BLaER1 treated with 17β-estradiol and CSF1 and Interleukin-3, amounts not matched to agents 10 nM and 100 nM (cell line): ENCODE measurements at regions not wholly inside any gene's neighbourhood (a gene's known extent, or its start where the extent isn't known, plus 50 kb on each side); places are given as distances from the start of the nearest gene placed in this dataset.
"Not testable (repeated sequence)": the region's sequence is repeated elsewhere in the genome, so short reads cannot be mapped to it uniquely, and the experiment has no call there.

Experiments used
- H3K27ac ChIP-seq, 11 experiments: shearing (Covaris generic); formaldehyde crosslinking; 2 replicates each; pipeline ENCODE4 v1.8.1; 2022
- H3K27me3 ChIP-seq, 11 experiments: shearing (Covaris generic); formaldehyde crosslinking; 2 replicates each; pipeline ENCODE4 v1.8.1; 2022
- H3K36me3 ChIP-seq, 11 experiments: shearing (Covaris generic); formaldehyde crosslinking; 2 replicates each; pipeline ENCODE4 v1.8.1; 2022
- H3K4me1 ChIP-seq, 10 experiments: shearing (Covaris generic); formaldehyde crosslinking; 2 replicates each; pipeline ENCODE4 v1.8.1; 2022
- H3K4me2 ChIP-seq, 11 experiments: shearing (Covaris generic); formaldehyde crosslinking; 2 replicates each; pipeline ENCODE4 v1.8.1; 2022
- H3K4me3 ChIP-seq, 10 experiments: shearing (Covaris generic); formaldehyde crosslinking; 2 replicates each; pipeline ENCODE4 v1.8.1; 2022
- H3K9ac ChIP-seq, 11 experiments: shearing (Covaris generic); formaldehyde crosslinking; 2 replicates each; pipeline ENCODE4 v1.8.1; 2022
- H3K9me3 ChIP-seq, 11 experiments: shearing (Covaris generic); formaldehyde crosslinking; replicated peaks in 1 of 11; 2 replicates each; pipeline ENCODE4 v1.8.1; 2022
- H4K20me1 ChIP-seq, 11 experiments: shearing (Covaris generic); formaldehyde crosslinking; 2 replicates each; pipeline ENCODE4 v1.8.1; 2022
- Cebpa-rat ChIP-seq, 11 experiments: shearing (Covaris generic); IDR thresholded peaks; 2 replicates each; pipeline ENCODE4 v1.8.1; 2022

DNA sequence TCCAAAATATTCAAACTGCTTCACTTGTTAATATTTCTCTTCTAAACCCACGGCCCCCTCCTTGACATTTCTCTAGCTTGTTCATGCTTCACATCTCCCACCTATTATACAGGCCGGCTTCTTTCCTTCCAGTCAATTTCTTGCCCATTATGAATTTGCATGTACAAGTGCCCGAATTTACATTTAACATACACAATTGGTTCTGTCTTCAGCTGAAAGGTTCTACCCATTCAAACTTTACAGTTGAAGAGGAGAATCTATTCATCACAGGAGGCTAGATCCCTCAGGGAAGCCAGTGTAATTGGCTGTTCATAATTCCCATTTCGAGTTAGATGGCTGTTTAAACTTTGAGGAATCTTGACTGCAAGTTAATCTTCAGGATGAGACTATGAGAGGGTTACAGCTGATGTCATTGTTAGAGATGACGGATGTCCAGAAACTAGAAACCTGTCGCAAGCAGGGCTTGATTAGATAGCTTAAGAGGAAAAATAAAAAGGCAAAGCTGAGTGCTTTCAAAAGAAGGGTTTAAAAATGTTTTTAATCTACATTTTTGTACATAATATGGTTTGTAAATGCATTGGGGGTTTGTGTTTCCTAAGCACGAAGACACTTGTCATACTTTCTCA lies 157.0 kb downstream of the ADSS2 start:
- no peaks in the 10 kb centered on the region for H4K20me1 ChIP-seq
- H3K27me3 ChIP-seq = no peaks in the 10 kb centered on the region
- H3K4me1 ChIP-seq = peaks cover 18 to 82% (median 41%) of the 10 kb centered on the region in 10 experiments; a peak in 19 of 20 replicates
- H3K27ac ChIP-seq = peak overlapping the region in 1 of 11 experiments; percentile 51; a peak in 1 of 22 replicates
- peak overlapping the region in 1 of 11 experiments; percentile 89; a peak in 2 of 22 replicates for H3K4me2 ChIP-seq
- H3K9ac ChIP-seq = no peak overlapping the region
- TF ChIP-seq Cebpa-rat (IDR thresholded peaks at IDR 0.05) = no peak
- no peak overlapping the region for H3K4me3 ChIP-seq
- no peaks in the 10 kb centered on the region for H3K36me3 ChIP-seq
- peaks cover 0 to 3% (median under 1%) of the 10 kb centered on the region in 11 experiments; a peak in 5 of 22 replicates for H3K9me3 ChIP-seq

DNA sequence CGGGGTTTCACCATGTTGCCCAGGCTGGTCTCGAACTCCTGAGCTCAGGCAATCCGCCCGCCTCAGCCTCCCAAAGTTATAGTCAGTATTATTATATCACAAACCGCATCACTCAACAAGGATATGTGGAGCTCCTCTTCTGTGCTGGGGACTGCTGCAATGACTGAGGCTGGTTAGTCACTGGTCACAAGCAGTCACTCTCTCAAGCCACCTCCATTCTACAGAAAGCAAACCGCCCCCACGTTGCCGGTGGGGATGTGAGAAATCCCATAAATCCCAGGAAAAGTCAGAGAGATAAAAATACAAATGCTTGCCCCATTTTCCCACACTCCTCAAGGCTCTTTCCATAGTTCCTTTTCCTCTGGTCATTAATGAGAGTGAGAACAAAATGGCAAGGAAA lies 155.7 kb downstream of the ADSS2 start:
- Histone ChIP-seq H3K27ac (peak overlapping the region in 5 of 11 experiments; percentile 31 to 77 (median 43); a peak in 9 of 22 replicates), H3K9ac (peak overlapping the region in 2 of 11 experiments; percentile 23 to 53; a peak in 4 of 22 replicates), H3K4me2 (peak overlapping the region in 5 of 11 experiments; percentile 29 to 89 (median 74); a peak in 10 of 22 replicates), H3K27me3 (no peaks in the 10 kb centered on the region), H3K4me1 (peaks cover 19 to 91% (median 42%) of the 10 kb centered on the region in 10 experiments; a peak in 19 of 20 replicates), H3K4me3 (no peak overlapping the region), H4K20me1 (no peaks in the 10 kb centered on the region), H3K9me3 (no peaks in the 10 kb centered on the region), H3K36me3 (no peaks in the 10 kb centered on the region)
- no peak for TF ChIP-seq Cebpa-rat (IDR thresholded peaks at IDR 0.05)

DNA sequence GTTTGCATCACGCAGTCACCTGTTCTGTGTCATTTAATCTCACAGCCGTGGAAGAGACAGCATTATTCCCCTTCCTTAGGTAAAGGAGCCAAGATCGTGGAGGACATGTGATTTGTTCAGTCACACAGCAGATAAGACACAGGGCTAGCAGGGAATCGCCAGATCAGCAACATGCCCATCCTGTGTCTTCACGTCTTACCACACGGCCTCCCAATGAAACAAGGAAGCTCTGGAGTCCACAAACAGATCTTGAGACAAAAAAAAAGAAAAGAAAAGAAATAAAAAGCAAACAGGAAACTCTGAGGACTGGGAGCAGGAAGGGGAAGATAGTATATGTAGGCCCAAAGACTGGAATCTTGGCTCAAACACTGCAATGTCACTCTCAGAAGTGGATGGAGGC lies 155.3 kb downstream of the ADSS2 start:
- H3K4me3 ChIP-seq = no peak overlapping the region
- H3K4me1 ChIP-seq = peaks cover 17 to 91% (median 40%) of the 10 kb centered on the region in 10 experiments; a peak in 19 of 20 replicates
- no peaks in the 10 kb centered on the region for H3K36me3 ChIP-seq
- peak overlapping the region in 5 of 11 experiments; percentile 31 to 77 (median 43); a peak in 9 of 22 replicates for H3K27ac ChIP-seq
- H3K4me2 ChIP-seq = peak overlapping the region in 5 of 11 experiments; percentile 29 to 89 (median 74); a peak in 10 of 22 replicates
- no peaks in the 10 kb centered on the region for H3K9me3 ChIP-seq
- H4K20me1 ChIP-seq = no peaks in the 10 kb centered on the region
- no peaks in the 10 kb centered on the region for H3K27me3 ChIP-seq
- H3K9ac ChIP-seq = peak overlapping the region in 2 of 11 experiments; percentile 23 to 53; a peak in 4 of 22 replicates
- TF ChIP-seq Cebpa-rat (IDR thresholded peaks at IDR 0.05) = no peak

DNA sequence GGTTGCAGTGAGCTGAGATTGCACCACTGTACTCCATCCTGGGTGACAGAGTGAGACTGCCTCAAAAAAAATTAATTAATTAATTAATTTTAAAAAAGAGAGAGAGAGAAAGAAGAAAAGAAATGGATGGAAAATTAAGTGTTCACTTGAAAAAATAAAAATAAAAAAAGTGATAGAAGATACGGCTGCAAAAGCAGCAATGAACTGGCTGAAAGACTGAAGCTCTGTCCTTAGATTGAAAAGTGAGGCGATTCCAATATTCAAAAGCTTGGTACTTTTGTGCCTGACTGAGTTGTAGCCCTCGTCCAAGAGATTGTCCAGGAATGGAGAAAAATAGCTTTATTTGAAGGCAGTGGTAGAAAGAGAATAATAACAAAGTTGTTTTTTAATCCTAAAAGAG lies 154.6 kb downstream of the ADSS2 start:
- peak overlapping the region in 3 of 11 experiments; percentile 74 to 89 (median 86); a peak in 5 of 22 replicates for H3K4me2 ChIP-seq
- H3K4me1 ChIP-seq = peaks cover 20 to 91% (median 42%) of the 10 kb centered on the region in 10 experiments
- H3K27ac ChIP-seq = peak overlapping the region in 5 of 11 experiments; percentile 31 to 77 (median 43); a peak in 6 of 22 replicates
- no peak overlapping the region; a peak in 1 of 22 replicates for H3K9ac ChIP-seq
- no peaks in the 10 kb centered on the region for H4K20me1 ChIP-seq
- no peak for TF ChIP-seq Cebpa-rat (IDR thresholded peaks at IDR 0.05)
- H3K27me3 ChIP-seq = no peaks in the 10 kb centered on the region
- H3K9me3 ChIP-seq = no peaks in the 10 kb centered on the region
- H3K36me3 ChIP-seq = no peaks in the 10 kb centered on the region
- no peak overlapping the region for H3K4me3 ChIP-seq

DNA sequence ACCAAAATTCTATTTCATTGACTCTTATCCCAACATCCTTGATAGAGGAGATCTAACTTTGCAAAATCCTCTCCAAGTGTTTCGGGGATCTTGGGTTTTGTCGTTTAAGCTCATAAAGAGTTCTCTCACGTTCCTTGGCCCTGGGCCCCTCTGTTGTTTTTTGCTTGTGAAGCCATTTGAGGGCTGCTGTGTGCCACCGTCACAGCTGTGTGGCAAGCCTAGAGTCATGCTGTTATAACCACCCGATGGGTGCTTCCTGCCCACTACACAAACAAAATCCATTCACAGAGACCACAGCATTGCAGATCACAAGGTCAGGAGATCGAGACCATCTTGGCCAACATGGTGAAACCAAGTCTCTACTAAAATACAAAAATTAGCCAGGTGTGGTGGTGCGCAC lies 154.1 kb downstream of the ADSS2 start:
- H3K4me1 ChIP-seq = peaks cover 18 to 92% (median 41%) of the 10 kb centered on the region in 10 experiments
- H3K4me2 ChIP-seq = peak overlapping the region in 7 of 11 experiments; percentile 6 to 89 (median 74); a peak in 11 of 22 replicates
- no peaks in the 10 kb centered on the region for H3K9me3 ChIP-seq
- H3K27me3 ChIP-seq = no peaks in the 10 kb centered on the region
- H3K36me3 ChIP-seq = no peaks in the 10 kb centered on the region
- no peak overlapping the region for H3K4me3 ChIP-seq
- no peak overlapping the region for H3K9ac ChIP-seq
- H3K27ac ChIP-seq = peak overlapping the region in 3 of 11 experiments; percentile 4 to 81 (median 77); a peak in 5 of 22 replicates
- no peaks in the 10 kb centered on the region for H4K20me1 ChIP-seq
- TF ChIP-seq Cebpa-rat (IDR thresholded peaks at IDR 0.05) = no peak

DNA sequence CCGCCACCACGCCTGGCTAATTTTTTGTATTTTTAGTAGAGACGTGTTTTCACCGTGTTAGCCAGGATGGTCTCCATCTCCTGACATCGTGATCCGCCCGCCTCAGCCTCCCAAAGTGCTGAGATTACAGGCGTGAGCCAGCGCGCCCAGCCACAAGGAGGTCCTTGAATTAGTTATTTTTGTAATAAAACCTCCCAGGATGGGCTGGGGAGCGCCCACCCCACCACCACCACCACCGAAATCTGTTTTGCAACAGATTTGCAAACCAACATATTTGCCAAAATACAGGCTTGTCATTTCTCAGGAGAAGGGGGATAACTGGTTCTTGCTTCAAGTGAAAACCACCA lies 151.7 kb downstream of the ADSS2 start:
- H3K4me3 ChIP-seq = peak overlapping the region; percentile 41 to 58 (median 49); a peak in 11 of 20 replicates

DNA sequence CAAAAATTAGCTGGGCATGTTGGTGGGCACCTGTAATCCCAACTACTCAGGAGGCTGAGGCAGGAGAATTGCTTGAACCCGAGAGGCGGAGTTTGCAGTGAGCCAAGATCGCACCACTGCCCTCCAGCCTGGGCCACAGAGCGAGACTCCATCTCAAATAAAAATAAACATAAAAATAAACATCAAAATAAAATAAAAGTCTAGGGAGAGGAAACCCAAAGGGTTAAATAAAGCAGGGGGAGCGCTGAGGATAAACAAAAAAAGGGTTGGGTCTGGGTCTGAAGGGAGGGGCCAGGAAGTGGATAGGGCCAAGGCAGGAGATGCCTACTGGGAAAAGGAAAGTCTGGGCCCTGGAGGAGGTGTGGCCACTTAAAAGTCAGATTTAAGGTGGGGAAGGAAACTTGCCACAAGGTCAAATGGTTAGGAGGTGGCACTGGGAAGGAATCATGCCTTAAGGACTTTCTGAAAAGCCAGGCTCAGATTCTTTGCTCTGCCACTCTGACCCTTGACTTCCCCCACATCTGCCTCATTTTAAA lies 150.0 kb downstream of the ADSS2 start:
- H3K9ac ChIP-seq = no peak overlapping the region
- no peak overlapping the region for H3K4me3 ChIP-seq
- peaks cover under 1 to 13% (median 11%) of the 10 kb centered on the region in 11 experiments; a peak in 19 of 22 replicates for H3K9me3 ChIP-seq
- H3K27ac ChIP-seq = peak overlapping the region in 3 of 11 experiments; percentile 7 to 17 (median 8); a peak in 2 of 22 replicates
- H3K4me1 ChIP-seq = peaks cover 15 to 92% (median 39%) of the 10 kb centered on the region in 10 experiments
- H4K20me1 ChIP-seq = no peaks in the 10 kb centered on the region
- no peaks in the 10 kb centered on the region for H3K27me3 ChIP-seq
- no peak for TF ChIP-seq Cebpa-rat (IDR thresholded peaks at IDR 0.05)
- no peaks in the 10 kb centered on the region for H3K36me3 ChIP-seq
- peak overlapping the region in 8 of 11 experiments; percentile 6 to 75 (median 34); a peak in 14 of 22 replicates for H3K4me2 ChIP-seq

More for the DNA sequence above, 151.7 kb downstream of the ADSS2 start:
- H3K9me3 ChIP-seq, H4K20me1 ChIP-seq, H3K27me3 ChIP-seq, H3K36me3 ChIP-seq: not testable (repeated sequence)
- H3K27ac ChIP-seq = peak overlapping the region; percentile 71 to 85 (median 82)
- H3K4me2 ChIP-seq = peak overlapping the region in 10 of 11 experiments; percentile 35 to 89 (median 72); a peak in 18 of 22 replicates
- peaks cover 15 to 94% (median 42%) of the 10 kb centered on the region in 10 experiments for H3K4me1 ChIP-seq
- peak overlapping the region in 10 of 11 experiments; percentile 71 to 80 (median 74); a peak in 16 of 22 replicates for H3K9ac ChIP-seq

DNA sequence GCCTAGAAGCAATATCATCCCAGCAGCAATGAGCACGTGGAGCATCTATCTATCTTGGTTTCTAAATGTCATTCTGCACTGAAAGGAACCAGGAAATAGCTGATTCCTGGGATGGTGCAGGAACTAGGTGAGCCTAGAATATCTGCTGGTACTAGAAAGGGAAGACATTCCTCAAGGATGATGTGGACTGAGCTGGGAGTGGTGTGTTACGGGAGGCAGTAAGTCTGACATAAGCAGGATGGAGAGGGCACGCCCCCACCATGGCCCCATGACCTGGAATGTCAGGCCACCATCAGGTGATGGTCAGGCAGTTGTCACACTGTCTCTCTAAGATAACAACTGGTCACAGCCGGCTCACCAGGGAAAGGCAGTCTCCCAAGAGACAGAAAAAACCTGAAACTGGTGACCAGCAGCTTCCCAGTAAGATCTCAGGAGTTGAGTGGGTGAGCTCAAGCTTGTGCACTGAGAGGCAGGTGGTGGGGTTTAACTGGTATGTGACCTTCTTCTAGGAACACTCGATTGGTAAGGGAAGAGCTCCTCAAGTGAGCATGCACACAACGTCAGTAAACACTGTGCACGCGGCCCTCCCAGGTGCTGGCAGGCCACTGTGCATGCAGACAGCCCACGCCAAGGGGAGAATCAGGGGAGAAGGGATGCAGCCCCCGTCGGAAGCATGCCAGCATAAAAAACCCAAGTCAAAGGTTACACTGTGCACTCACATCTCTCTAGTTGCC lies 148.7 kb downstream of the ADSS2 start:
- no peak overlapping the region for H3K4me3 ChIP-seq
- peak overlapping the region in 3 of 11 experiments; percentile 43 to 67 (median 65); a peak in 4 of 22 replicates for H3K27ac ChIP-seq
- peak overlapping the region in 1 of 11 experiments; percentile 49; a peak in 1 of 22 replicates for H3K9ac ChIP-seq

More for the DNA sequence above, 148.7 kb downstream of the ADSS2 start:
- Histone ChIP-seq H3K9me3 (peaks cover 11 to 27% (median 24%) of the 10 kb centered on the region in 11 experiments), H3K4me2 (peak overlapping the region in 3 of 11 experiments; percentile 71 to 85 (median 75); a peak in 6 of 22 replicates), H3K27me3 (no peaks in the 10 kb centered on the region), H3K36me3 (peaks cover 0 to 7% (median 0%) of the 10 kb centered on the region in 11 experiments; a peak in 6 of 22 replicates), H3K4me1 (peaks cover 15 to 78% (median 32%) of the 10 kb centered on the region in 10 experiments), H4K20me1 (no peaks in the 10 kb centered on the region)
- no peak for TF ChIP-seq Cebpa-rat (IDR thresholded peaks at IDR 0.05)
